GM21526 (cell line): ENCODE measurements at regions not wholly inside any gene's neighbourhood (a gene's known extent, or its start where the extent isn't known, plus 50 kb on each side); places are given as distances from the start of the nearest gene placed in this dataset.
"Not testable (repeated sequence)": the region's sequence is repeated elsewhere in the genome, so short reads cannot be mapped to it uniquely, and the experiment has no call there.

Source experiments
- ATAC-seq: cut with Tn5 transposase; IDR thresholded peaks from one replicate; pipeline ENCODE4 v1.9.1; 2021; ENCODE audit warnings: moderate library complexity; ENCODE audit not compliant: unreplicated experiment, low FRiP score

DNA sequence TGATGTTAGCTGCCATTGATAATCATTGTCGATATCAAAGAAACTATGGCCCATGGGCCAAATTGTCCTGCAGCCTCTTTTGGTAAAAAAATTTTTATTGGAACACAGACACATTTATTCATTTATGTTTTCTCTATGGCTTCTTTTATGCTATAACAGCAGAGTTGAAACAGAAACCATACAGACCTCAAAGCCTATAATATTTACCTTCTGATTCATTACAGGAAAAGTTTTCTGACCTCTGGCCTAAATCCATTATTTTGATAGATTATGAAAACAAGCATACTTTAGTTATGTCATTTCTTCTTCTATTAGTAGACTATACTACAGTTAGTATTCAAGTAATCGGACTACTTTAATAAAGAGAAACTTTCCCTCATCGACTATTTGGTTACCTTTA, 349.7 kb upstream of the GALNT5 start:
- ATAC-seq: no peak

DNA sequence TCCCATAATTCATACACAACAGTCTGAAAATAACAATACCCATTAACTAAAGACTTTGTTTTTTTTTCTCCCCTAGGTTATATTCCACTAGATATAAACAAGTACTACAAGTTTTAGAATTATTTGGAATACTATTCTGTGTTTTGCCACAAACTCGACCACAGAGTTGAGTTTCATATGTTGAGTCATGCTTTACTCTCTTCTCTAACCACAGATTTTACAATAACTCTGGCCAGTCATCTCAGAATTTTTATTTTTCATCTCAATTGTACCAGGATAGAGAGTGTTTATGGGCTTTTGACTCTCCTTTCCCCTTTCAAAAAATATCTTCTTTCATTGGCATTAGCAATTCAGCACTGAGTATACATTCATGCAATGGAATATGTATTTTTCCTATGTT, 348.7 kb upstream of the GALNT5 start:
- peak; percentile 84 for ATAC-seq

DNA sequence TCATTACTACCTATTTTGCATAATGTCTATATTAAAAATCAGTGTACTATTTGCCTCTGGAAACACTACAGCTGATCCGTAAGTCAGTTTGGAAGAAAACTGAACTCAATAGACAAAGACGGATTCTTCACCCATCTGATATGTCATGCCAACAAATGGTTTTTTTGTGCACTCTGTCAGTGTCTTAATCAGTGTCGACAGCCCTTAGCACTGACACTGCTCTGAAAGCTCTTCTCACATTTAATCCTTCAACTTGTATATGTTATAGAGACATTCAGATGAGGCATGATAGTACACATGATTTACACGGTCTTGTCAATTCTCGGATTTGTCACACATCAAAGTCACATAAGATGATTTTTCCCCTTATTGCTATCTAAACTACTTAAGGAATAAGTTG, 347.5 kb upstream of the GALNT5 start:
- ATAC-seq: no peak

DNA sequence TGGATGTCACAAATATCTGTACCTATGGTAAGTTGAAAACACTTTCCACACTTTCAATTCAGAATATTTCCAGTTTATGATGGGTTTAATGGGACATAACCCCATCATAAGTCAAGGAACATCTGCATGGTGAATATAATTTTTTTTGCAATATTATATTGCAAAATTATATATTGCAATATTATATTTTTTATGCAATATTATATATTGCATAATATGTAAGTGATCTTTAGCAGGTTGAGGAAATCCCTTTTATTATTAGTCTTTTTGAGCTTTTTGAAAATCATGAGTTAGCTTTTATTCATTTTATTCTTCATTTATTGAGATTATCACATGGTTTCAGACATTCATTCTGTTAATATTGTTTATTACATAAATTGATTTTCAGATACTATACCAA, 342.2 kb upstream of the GALNT5 start:
- no peak for ATAC-seq

DNA sequence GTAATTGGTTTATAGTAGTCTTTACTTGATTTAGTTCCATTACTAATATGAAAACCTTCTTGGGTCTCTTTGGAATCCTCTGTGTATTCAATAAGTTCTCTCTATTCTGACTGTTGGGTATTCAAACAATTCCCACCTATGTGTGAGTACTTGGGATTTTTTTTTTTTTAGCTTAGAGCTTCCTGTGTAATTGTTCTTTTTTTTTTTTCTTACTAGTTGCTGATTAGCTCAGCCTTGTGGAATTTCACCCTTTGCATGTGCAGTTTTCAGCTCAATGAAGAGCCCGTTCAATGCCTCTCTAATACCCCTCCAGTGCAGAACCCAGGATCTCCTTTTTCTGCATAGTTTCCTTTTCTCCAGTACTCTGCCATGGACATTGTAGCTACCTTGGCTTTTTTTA, 339.1 kb upstream of the GALNT5 start:
- no peak for ATAC-seq

DNA sequence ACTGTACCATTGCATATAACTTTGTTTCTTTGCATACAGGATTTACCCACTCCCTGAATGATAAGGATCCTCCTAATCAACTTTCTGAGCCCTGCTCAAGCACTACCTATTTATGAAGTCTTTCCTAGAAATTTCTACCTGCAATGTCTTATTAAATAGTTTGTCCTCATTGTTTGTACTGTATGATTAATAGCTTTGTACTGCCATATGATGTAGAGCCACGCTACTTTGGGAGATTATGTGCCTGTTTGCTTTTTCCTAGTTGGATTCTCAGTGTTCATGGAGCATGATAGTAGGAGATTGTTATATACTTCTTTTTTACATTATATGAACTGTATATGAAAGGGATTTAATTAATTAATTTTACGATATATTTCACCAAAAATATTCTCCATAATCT, 327.1 kb upstream of the GALNT5 start:
- ATAC-seq: no peak

DNA sequence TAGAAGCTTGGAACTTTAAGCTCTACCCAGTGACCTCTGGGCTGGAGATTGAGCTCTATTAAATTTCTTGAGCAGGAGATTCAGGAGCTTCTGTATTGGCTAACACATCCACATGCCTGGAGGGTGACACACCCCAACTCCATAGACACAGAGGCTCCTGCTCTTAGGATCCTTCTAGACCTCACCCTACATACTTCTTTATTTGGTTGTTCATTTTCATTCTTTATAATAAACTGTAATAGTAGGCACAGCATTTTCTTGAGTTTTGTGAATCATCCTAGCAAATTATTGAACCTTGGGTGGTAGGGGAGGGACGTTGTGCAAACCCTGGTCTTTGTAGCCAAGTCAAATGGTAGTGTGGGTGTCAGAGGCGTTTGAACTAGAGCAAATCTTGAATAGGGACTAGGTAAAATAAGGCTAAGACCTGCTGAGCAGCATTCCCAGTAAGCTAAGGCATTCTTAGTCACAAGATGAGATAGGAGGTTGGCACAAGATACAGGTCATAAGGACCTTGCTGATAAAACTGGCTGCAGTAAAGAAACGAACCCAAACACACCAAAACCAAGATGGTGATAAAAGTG, 323.8 kb upstream of the GALNT5 start:
- ATAC-seq: no peak

DNA sequence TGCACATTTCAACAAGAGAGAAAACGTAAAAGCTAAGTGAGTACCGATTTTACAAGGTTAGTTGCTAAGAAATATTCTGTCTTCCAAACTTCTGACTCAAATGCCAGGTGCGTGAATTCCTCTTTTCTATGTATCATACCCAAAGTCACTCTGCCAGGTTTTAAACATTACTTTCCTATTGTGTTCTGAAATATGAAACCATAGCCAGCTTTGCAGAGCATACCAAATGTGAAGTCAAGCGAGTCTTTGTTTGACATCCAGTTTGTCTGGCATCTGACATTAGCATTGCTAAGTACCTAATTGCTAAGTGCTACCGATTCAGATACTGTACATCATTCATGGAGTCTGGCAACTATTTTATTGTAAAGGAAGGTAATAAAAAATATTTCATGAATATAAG, 321.9 kb upstream of the GALNT5 start:
- ATAC-seq: no peak

DNA sequence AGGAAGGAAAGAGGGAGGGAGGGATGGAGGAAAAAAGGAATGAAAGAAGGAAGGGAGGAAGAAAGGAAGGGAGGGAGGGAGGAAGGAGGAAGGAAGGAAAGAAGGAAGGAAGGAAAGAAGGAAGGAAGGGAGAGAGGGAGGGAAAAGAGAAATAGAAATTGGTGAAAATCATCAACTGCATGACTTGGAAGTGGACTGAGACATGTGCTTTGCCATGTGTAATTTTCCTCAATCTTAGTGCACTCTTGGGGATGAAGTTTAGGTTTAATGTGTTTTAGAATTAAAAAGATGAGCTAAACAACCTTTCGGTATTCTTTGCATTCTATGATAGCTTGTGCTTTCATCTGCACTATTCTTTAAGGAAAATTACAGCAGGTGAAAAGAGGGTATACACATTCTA, 320.1 kb upstream of the GALNT5 start:
- no peak for ATAC-seq

DNA sequence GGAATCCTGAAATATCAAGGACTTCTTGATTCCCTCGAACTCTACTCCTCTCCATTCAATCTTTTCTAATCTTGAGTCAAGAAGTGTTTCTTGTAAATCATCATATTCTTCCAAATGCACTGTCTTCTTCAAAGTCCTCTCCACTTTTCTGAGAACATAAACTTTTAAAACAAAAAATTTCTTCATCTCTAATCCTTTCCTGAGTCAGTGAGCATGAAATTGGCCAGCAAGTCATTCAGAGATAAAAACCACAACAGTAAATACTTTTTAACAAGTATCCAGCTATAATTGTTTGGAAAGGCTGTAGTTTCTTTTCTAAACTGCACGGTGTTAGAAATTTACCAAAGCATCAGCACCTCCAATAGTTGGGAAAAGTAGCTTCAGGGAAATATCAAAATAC, 312.6 kb upstream of the GALNT5 start:
- no peak for ATAC-seq

DNA sequence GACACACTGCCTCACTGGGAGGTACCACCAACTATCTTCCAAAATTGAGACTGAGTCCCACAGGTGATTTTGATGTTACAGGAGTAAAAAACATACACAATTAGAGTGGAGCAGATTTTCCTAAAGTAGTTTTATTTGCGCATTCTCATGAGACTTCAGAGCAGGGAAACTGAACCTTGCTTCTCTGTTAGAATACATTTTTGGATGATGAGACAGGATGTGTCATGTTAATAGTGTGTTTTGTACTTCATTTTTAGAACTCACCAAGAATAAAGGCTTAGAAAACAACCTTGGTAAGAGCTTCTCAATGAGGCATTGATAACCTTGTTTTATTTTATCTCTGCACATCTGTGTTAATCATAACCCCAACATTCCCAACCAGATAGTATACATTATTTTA, 310.2 kb upstream of the GALNT5 start:
- ATAC-seq: no peak

DNA sequence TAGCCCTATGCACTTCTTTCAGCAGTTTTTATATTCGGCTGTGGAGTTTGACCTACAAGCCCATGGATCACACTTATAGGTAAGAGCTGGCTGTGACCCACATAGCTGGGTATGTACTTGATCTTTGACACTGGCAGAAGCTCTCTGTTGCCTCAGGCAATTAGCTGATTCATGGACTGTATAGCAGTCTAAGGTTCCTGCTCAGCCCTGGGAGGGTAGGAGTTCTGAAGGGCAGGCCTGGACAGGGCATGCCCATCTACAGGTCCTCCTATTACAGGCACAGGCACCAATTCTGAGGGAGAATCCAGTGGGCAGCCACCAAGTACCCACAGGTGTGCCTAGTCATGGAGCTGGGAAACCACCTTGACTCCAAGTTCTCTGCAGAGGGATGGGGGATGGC, 301.8 kb upstream of the GALNT5 start:
- no peak for ATAC-seq

DNA sequence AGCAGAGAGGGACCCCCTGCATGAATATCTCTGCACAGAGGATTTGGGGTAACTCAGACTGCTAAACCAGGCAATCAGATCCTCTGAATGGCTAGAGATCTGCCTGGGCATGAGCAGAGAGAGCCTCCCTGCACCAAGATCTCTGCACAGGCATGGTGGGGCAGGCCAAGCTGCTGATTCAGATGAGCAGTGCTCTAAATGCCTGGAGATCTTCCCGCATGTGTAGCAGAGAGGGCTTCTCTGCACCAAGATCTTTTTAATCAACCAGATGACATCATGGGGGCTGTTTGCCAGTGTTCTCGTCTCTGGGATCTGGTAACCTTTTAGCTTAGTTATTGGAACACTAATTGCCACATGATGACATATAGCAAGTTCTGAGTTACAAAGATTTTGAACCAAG, 301.3 kb upstream of the GALNT5 start:
- ATAC-seq: no peak

DNA sequence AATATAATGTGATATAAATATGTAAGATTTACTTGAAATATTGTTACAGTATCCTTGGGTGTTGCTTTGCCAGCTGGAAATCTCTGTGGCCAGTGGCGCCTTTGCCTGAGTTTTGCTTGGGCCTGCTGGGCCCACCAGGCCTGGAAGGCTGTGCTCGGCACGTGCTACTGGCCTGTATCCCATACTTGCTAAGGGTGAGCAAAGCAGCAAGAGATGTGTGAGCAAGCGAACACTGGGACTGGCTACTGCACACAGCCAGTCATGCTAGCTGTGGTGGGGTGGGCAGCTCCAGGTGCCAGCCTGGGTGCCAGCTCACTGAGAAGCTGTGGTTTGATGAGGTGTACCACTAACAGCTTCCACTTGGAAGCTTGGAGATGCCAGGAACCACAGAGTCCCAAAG, 299.1 kb upstream of the GALNT5 start:
- no peak for ATAC-seq

DNA sequence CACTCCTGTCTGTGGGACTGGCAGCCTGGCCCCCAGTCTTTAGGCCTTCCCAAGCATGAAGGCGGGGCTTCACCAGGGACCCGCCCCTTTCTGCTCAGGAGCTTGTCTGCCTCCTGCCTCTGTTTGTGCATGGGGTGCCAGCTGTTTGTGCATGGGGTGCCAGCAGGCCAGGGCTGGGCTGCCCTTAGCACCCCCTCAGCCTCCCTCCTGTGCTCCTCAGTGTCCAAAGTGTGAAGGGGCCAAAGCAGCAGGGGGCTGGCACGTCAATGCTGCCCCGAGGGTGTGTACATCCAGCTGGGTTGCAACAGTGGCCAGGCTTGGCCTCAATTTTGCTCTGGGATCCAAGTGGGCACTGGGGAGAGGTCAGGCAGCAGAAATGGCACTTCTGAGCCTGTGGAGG, 298.0 kb upstream of the GALNT5 start:
- no peak for ATAC-seq

DNA sequence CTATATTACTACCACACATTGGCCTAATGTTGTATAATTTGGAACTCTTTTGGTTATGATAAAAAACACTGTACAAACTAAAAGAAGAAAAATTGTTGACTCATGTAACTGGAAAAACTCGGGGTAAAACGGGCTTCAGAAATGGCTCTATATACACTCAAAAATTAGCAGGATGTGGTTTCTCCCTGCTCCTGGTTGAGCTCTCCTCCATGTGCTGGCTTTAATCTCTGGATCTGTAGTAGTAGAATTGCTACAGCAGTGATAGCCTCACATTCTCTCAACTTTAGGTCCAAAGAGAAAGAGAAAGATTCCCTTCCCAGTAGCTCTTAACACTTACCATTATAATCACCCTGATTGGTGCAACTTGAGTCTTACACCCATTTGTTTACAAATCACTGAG, 274.9 kb upstream of the GALNT5 start:
- ATAC-seq: no peak

DNA sequence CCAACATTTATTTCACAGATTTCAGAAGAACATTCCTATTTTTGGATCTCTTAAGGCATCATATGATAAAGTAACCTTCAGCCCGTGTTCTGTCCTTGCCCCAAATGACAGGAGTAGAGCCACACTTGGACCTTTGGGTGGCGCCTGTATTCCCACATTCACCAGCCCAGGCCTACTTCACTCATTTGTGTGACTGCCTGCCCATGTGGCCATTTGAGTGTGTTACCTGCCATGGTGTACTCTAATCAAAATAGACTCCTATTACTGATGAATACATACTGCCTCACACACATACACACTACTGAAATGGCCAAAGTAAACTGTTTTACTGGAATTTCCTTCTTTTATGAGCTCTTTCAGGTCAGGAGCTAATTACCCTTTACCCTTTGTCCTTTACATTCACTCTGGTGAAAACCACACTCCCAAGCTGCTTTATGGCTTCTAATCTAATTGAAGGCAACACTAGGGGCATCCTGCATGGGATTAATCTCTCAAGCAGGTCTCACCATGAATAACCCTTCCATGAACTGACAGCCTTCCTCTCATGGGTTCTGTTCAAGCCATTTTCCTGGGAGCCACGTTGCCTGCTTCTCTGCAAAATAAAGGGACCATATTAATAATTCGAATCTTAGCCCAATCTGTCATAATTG, 271.0 kb upstream of the GALNT5 start:
- no peak for ATAC-seq

DNA sequence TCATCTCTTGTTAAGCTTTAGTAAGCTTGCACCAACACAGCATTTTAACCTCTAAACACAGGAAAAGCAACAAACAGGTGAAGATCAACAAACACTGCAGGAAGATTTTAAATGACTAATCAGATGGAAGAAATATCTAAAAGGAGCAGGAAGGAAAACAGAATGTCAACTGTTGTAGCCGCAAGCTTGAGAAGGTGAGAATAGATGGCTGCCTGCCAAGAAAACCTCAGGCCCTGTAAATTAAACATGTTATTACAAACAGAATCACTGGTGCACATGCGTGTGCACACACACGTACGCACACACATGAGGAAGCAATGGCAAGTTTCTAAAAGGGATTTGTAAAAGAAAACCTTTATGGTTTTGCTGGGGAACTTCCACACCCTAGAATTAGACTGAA, 257.8 kb upstream of the GALNT5 start:
- ATAC-seq: no peak

DNA sequence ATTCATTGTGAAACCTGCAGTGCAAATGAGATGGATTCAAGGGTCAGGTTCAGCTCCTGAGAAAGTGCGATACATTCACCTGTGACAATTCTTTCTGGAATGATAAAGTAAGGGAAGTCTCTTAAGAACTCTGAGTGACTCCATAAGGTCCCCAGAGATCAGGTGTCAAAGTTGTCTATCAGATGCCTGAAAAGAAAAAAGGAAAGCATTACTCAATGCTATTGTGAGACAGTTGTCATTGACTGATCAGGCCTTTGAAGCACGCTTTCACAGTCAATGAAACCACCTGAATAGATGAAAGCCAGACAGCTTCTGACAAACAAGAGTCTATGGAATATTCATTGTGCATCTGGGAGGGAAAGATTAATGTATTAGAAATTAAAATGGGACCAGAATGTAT, 252.7 kb upstream of the GALNT5 start:
- ATAC-seq: no peak

DNA sequence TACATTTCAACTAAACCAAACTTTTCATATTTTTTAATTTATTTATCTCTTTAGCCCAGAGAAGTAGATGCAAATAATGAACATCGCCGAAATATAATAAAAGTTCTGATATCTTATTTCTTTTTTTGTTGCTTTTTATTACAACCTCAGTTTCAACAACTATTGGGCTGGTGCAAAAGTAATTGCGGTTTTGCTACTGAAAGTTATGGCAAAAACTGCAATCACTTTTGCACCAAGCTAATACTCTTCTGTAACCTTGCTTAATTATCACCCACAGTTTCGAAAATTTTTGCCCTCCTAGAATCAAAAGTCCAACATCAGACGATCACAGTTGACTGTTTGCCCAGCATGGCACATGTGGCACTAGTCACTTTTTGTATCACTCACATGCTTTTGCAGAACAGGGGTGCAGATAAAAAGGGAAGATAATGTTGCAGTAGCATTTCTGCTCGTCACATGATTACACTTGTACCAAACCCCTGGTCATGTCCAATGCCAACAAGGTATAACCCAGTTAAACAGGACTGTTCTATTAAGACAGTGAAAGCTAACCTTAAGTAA, 242.4 kb upstream of the GALNT5 start:
- no peak for ATAC-seq

DNA sequence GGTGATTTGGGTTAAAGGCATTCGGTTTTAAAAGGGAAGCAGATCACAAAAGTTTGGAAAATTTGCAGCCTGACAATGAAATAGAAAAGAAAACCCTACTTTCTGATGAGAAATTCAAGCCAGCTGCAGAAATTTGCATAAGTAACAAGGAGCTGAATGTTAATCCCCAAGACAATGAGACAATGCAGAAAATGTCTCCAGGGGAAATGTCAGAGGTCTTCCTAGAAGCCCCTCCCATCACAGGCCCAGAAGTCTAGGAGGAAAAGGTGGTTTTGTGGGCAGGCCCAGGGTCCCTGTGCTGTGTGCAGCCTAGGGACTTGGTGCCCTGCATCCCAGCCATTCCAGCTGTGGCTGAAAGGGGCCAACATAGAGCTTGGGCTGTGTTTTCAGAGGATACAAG, 234.2 kb upstream of the GALNT5 start:
- not testable (repeated sequence) for ATAC-seq

DNA sequence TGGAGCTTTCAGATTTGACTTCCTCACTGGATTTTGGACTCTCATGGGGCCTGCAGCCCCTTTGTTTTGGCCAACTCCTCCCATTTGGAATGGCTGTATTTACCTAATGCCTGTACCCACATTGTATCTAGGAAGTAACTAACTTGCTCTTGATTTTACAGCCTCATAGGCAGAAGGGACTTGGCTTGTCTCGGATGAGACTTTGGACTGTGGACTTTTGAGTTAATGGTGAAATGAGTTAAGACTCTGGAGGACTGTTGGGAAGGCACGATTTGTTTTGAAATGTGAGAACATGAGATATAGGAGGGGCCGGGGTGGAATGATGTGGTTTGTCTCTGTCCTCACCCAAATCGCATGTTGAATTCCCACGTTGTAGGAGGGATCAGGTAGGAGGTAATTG, 233.4 kb upstream of the GALNT5 start:
- ATAC-seq: no peak

DNA sequence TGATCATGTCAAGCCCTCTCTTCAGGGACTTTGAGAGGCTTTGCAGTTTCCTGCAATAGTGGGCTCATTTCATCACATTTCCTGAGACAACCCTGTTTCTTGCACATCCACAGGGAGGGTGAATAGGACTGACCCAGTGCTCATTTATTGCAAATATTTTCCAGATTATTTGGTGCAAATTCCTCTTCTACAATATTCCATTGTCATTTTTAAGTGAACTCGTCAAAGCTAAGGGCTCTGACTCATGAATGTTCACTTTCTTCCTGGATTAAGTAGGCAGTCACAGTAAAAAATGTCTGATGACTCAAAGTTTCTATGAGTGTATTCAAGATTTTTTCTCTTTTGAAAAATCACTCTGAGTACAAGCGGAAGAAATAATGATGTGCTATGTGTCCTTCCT, 225.5 kb upstream of the GALNT5 start:
- no peak for ATAC-seq
